ENCODE measurements at regions not wholly inside any gene's neighbourhood (a gene's known extent, or its start where the extent isn't known, plus 50 kb on each side); places are given as distances from the start of the nearest gene placed in this dataset.
"Not testable (repeated sequence)": the region's sequence is repeated elsewhere in the genome, so short reads cannot be mapped to it uniquely, and the experiment has no call there.

DNA sequence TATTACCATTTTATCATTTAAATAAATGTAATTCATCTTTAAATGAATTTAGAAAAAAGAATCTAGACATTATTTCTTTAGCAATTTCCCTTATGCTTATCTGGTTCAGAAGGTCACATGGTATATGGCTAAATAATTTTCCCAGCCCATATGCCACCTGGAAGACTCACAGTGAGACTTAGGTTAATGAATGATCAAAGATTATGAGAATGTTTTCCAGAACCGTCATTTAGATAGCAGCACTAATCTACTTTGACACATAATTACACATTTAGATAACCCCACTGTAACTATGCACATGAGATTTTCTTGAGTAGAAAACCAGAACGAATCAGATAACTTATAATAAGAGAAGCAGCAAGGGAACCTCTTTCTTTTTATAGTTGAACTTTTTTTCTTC is 124.9 kb upstream of the CCDC180 start:
- TF ChIP-seq EZH2 (IDR thresholded peaks at IDR 0.05; ENCODE audit: borderline replicate concordance, low read depth, low read length, severe bottlenecking): not testable (repeated sequence)
- TF ChIP-seq, protein P1, sequence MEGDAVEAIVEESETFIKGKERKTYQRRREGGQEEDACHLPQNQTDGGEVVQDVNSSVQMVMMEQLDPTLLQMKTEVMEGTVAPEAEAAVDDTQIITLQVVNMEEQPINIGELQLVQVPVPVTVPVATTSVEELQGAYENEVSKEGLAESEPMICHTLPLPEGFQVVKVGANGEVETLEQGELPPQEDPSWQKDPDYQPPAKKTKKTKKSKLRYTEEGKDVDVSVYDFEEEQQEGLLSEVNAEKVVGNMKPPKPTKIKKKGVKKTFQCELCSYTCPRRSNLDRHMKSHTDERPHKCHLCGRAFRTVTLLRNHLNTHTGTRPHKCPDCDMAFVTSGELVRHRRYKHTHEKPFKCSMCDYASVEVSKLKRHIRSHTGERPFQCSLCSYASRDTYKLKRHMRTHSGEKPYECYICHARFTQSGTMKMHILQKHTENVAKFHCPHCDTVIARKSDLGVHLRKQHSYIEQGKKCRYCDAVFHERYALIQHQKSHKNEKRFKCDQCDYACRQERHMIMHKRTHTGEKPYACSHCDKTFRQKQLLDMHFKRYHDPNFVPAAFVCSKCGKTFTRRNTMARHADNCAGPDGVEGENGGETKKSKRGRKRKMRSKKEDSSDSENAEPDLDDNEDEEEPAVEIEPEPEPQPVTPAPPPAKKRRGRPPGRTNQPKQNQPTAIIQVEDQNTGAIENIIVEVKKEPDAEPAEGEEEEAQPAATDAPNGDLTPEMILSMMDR (IDR thresholded peaks at IDR 0.05; ENCODE audit: borderline replicate concordance, extremely low read depth, low read length, poor library complexity, severe bottlenecking): not testable (repeated sequence)

Data from DND-41 (cell line).